Activated CD8-positive, alpha-beta T cell treated with anti-CD3 and anti-CD28 coated beads, Interleukin-2, amount 10 ng/mL, durations not matched to agents 7 days and 5 days (primary cell): ENCODE measurements at regions not wholly inside any gene's neighbourhood (a gene's known extent, or its start where the extent isn't known, plus 50 kb on each side); places are given as distances from the start of the nearest gene placed in this dataset.
"Not testable (repeated sequence)": the region's sequence is repeated elsewhere in the genome, so short reads cannot be mapped to it uniquely, and the experiment has no call there.

Experiments
- ATAC-seq: fragments of 150-1000 bp; cut with Tn5 transposase; one replicate; pipeline ENCODE4 v1.10.0; 2021; ENCODE audit warnings: moderate library complexity
- CTCF ChIA-PET: fragments of 350-600 bp; sonication (Branson Sonifier 250); formaldehyde crosslinking; loops from one replicate; lab custom pipeline; 2021; ENCODE audit warnings: antibody characterized with exemption; lab: Charles Lee
- POLR2A ChIA-PET: fragments of 350-600 bp; sonication (Branson Sonifier 250); formaldehyde crosslinking; loops from one replicate; lab custom pipeline; 2021; ENCODE audit warnings: antibody characterized with exemption; lab: Charles Lee
- DNase-seq: peaks from one replicate; pipeline ENCODE4 v3.0.0-alpha.2; 2020
- H3K27ac Mint-ChIP-seq: one replicate; pipeline ENCODE4 v1.8.0; 2021; ENCODE audit warnings: mild to moderate bottlenecking, mixed read lengths
- H3K27me3 Mint-ChIP-seq: one replicate; pipeline ENCODE4 v1.8.0; 2021; ENCODE audit warnings: low read depth, mixed read lengths
- H3K36me3 Mint-ChIP-seq: one replicate; pipeline ENCODE4 v1.8.0; 2021; ENCODE audit warnings: low read depth, mixed read lengths
- H3K4me1 Mint-ChIP-seq: one replicate; pipeline ENCODE4 v1.8.0; 2021; ENCODE audit warnings: low read depth, mixed read lengths
- H3K4me3 Mint-ChIP-seq: one replicate; pipeline ENCODE4 v1.8.0; 2021; ENCODE audit warnings: mild to moderate bottlenecking, mixed read lengths
- H3K9me3 Mint-ChIP-seq: one replicate; pipeline ENCODE4 v1.8.0; 2022; ENCODE audit warnings: mixed read lengths; ENCODE audit not compliant: insufficient read depth

DNA sequence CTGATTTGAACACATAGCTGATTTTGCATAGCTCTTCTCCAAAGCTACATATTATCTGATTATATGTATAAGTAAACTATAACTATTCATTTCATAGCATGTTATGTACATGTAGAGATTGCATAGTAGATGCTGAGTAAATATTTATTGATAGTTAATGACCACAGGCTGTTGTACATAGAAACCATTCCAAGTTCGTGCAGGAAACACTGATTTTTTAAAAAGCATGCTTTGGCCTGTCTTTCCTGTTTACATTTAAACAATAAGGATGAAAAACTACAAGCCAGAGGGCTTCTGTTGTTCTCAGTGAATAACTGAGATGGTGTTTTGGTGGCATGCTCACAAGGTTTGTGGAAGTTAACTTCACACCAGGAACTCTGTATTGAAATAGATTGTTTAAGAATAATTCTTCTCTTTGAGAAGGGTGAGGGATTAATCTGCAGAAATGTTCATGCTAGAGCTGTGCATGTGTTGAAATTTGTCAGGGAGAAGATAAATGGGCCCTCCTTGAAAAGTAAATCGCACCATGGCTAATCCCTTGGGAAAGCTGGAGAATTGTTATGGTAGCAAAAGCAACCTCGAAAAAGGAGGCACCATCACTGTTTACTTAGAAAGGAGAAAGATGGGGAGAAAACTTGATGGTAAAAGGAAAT lies 120.2 kb upstream of the SP8 start:
- no peak overlapping the region for H3K27ac Mint-ChIP-seq
- no peaks in the 10 kb centered on the region for H3K4me1 Mint-ChIP-seq
- ATAC-seq, result no peak
- ChIA-PET CTCF (no interaction called here), POLR2A (interaction anchor here (0.6 kb wide), 1 partner anchor 157 kb away, joined by 5 read pairs; no protein-coding TSS in a partner anchor)
- no peaks in the 10 kb centered on the region for H3K9me3 Mint-ChIP-seq
- H3K4me3 Mint-ChIP-seq, result no peak overlapping the region
- no peaks in the 10 kb centered on the region for H3K27me3 Mint-ChIP-seq
- H3K36me3 Mint-ChIP-seq, result no peaks in the 10 kb centered on the region
- no peak for DNase-seq

DNA sequence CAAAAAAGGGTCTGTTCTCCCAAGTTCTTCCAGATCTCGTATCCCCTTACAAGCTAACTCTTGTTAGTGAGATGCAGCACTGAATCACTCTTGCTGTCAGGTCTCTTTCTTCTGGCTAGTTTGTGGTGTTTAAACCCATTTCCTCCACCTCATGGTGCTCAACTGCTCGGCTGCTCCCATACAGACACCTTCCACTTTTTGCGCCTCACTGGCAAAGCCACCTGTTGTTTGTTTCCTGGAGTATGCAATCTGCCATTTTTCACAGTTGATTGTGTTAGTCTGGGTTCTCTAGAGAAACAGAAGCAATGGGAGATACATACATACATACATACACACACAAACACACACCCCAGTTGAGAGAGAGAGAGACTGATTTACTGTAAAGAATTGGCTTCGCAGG lies 124.4 kb upstream of the SP8 start:
- Mint-ChIP-seq H3K4me1 (no peaks in the 10 kb centered on the region), H3K36me3 (no peaks in the 10 kb centered on the region), H3K27ac (no peak overlapping the region), H3K9me3 (no peaks in the 10 kb centered on the region), H3K4me3 (no peak overlapping the region), H3K27me3 (no peaks in the 10 kb centered on the region)
- DNase-seq (no peak), ATAC-seq (no peak)
- CTCF ChIA-PET, result no interaction called here
- POLR2A ChIA-PET, result no interaction called here

DNA sequence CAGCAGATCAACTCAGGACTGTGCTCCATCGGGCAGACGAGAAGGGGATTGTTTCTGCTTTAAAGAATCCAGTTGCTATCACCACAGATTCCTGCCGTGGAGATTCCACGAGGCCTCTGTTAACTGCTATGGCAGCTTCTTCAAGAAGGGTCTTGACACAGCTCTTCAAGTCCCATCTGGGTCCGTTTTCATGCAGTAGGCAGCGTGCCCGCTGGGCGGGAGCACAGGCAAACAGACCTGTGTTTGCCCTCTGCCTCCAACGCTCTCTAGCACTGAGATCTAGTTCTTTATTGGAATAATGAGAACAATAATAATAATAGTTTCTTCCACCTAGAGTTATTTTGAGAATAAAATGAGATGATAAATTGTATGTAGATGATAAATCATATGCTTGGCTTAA lies 127.2 kb upstream of the SP8 start:
- Mint-ChIP-seq H3K27me3 (no peaks in the 10 kb centered on the region), H3K9me3 (no peaks in the 10 kb centered on the region), H3K4me1 (no peaks in the 10 kb centered on the region), H3K27ac (no peak overlapping the region), H3K4me3 (no peak overlapping the region), H3K36me3 (no peaks in the 10 kb centered on the region)
- POLR2A ChIA-PET, result no interaction called here
- CTCF ChIA-PET, result no interaction called here
- ATAC-seq, result no peak
- DNase-seq, result no peak

DNA sequence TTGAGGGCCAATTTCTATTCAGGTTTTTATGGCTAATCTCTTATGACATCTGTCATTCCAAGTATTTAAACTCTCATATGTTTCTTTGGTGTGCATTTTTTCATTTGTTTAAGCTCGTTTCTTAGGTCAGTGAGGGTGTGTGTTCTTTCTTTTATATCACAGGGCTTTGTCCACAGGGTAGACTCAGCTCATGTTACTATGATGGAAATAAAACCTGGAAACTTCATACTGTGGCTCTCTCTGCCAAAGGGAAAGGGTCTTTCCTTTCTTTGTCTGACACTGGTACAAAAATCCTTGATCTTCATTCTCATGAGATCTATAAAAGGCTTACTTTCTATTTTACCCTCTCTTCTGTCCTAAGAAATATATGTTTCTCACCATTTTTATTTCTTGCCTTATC lies 129.6 kb upstream of the SP8 start:
- ChIA-PET CTCF (no interaction called here), POLR2A (no interaction called here)
- Mint-ChIP-seq H3K27me3 (no peaks in the 10 kb centered on the region), H3K9me3 (no peaks in the 10 kb centered on the region), H3K27ac (no peak overlapping the region), H3K36me3 (no peaks in the 10 kb centered on the region), H3K4me1 (no peaks in the 10 kb centered on the region), H3K4me3 (no peak overlapping the region)
- ATAC-seq (no peak), DNase-seq (no peak)

DNA sequence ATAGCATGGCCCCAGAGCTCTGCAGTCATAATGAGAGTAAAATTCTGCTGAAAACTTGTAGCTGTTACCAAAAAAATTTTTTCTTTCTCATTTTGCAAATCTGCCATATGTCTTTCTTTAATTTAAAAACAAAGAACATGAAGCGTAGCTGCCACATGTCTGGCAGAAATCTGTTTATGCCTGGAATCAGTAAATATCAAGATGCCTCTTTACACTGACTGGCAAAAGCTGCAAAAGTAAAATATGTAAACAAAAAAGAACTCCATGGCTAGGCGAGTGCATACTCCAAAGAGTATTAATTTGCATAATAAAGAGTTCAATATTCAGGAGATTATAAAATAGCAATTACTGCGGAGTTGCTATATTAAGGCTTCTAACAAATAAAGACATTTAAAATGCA lies 130.9 kb upstream of the SP8 start:
- H3K9me3 Mint-ChIP-seq, result no peaks in the 10 kb centered on the region
- ATAC-seq (no peak), DNase-seq (no peak)
- no peaks in the 10 kb centered on the region for H3K27me3 Mint-ChIP-seq
- no peaks in the 10 kb centered on the region for H3K4me1 Mint-ChIP-seq
- ChIA-PET POLR2A (no interaction called here), CTCF (no interaction called here)
- H3K4me3 Mint-ChIP-seq, result no peak overlapping the region
- H3K27ac Mint-ChIP-seq, result no peak overlapping the region
- no peaks in the 10 kb centered on the region for H3K36me3 Mint-ChIP-seq

DNA sequence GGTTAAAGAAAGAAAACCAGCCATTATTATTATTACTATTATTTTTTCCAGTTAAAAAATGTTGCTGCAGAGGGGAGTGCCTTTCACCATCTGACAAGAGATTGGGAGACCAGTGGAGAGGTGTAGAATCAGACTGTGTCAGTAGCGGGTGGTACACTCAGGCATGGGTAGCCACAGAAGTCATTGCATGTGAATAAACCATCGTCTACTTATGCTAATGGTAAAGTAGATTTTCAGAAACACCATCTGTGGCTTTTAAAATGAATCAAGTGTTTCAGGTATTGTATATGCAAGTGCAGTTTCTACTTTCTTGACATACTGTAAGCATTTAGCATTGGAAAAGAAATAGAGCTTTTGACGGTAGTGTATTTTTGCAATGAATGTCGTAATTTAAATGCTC lies 131.5 kb upstream of the SP8 start:
- Mint-ChIP-seq H3K27me3 (no peaks in the 10 kb centered on the region), H3K27ac (no peak overlapping the region), H3K4me3 (no peak overlapping the region), H3K9me3 (no peaks in the 10 kb centered on the region), H3K36me3 (no peaks in the 10 kb centered on the region), H3K4me1 (no peaks in the 10 kb centered on the region)
- ChIA-PET CTCF (no interaction called here), POLR2A (no interaction called here)
- ATAC-seq, result no peak
- DNase-seq, result no peak

DNA sequence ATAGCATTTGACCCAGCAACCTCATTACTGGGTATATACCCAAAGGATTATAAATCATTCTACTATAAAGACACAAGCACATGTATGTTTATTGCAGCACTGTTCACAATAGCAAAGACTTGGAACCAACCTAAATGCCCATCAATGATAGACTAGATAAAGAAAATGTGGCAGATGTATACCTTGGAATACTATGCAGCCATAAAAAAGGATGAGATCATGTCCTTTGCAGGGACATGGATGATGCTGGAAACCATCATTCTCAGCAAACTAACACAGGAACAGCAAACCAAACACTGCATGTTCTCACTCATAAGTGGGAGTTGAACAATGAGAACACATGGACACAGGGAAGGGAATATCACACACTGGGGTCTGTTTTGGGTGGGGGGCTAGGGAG lies 140.5 kb upstream of the SP8 start:
- H3K9me3 Mint-ChIP-seq, DNase-seq, H3K27ac Mint-ChIP-seq, H3K36me3 Mint-ChIP-seq, H3K27me3 Mint-ChIP-seq, ATAC-seq, H3K4me3 Mint-ChIP-seq, H3K4me1 Mint-ChIP-seq, POLR2A ChIA-PET, CTCF ChIA-PET: not testable (repeated sequence)

DNA sequence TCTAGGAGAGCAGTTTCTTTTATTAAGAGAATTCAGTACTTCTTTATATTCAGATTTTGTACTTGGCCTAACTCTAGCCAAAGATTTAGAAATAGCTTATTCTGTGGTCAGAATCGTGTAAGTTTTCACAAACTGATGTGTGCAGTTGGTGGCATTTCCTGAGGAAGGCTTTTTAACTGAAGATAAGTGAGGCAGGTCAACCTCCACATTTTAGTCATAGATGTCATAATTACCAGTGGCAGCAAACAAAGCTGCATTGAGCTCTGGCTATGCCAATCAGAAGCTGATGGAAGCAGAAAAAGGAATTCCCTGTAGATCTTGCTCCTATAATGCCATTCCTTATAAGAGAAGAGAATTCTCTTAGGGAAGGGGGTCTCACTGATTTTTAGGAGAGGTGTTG lies 141.3 kb upstream of the SP8 start:
- CTCF ChIA-PET, result no interaction called here
- POLR2A ChIA-PET, result no interaction called here
- no peak overlapping the region for H3K27ac Mint-ChIP-seq
- no peak overlapping the region for H3K4me3 Mint-ChIP-seq
- DNase-seq (no peak), ATAC-seq (no peak)
- no peaks in the 10 kb centered on the region for H3K27me3 Mint-ChIP-seq
- no peaks in the 10 kb centered on the region for H3K4me1 Mint-ChIP-seq
- H3K9me3 Mint-ChIP-seq, result no peaks in the 10 kb centered on the region
- no peaks in the 10 kb centered on the region for H3K36me3 Mint-ChIP-seq

DNA sequence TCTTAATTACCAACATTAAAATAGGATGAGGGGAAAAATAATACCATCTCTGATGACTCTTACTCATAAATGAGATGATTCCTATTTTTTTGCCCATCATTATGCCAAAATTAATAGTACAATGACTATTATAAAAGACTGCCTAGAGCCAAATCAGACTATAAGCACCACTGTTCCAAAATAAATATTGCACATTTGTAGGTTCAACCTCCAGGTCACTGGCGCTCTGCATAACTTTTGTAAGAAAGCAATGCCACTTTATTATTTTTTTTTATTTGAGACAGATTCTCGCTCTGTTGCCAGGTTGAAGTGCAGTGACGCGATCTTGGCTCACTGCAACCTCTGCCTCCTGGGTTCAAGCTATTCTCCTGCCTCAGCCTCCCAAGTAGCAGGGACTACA lies 142.5 kb upstream of the SP8 start:
- H3K27ac Mint-ChIP-seq, result no peak overlapping the region
- no peaks in the 10 kb centered on the region for H3K36me3 Mint-ChIP-seq
- H3K27me3 Mint-ChIP-seq, result no peaks in the 10 kb centered on the region
- no peaks in the 10 kb centered on the region for H3K4me1 Mint-ChIP-seq
- DNase-seq (no peak), ATAC-seq (no peak)
- no peaks in the 10 kb centered on the region for H3K9me3 Mint-ChIP-seq
- POLR2A ChIA-PET, result no interaction called here
- CTCF ChIA-PET, result no interaction called here
- H3K4me3 Mint-ChIP-seq, result no peak overlapping the region

DNA sequence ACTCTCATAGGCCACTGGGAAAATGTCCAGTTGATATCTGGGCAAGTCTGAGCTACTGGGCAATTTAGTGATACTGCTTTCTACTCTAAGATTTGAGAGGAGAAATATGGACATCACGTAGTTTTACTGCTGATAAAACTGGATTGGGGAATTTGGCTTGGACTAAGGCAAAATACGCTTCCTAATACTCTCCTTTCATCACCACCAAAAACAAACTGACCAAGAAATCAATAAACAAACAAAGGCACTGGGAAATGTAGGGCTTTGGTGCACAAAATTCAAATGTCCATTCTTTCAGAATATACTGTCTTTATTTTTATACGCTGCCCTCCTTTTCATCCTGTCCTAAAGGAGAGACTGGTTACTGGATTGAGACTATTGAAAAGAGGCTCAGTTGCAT lies 145.1 kb upstream of the SP8 start:
- DNase-seq (no peak), ATAC-seq (no peak)
- no peak overlapping the region for H3K4me3 Mint-ChIP-seq
- no peaks in the 10 kb centered on the region for H3K27me3 Mint-ChIP-seq
- no peaks in the 10 kb centered on the region for H3K9me3 Mint-ChIP-seq
- no peaks in the 10 kb centered on the region for H3K36me3 Mint-ChIP-seq
- CTCF ChIA-PET, result no interaction called here
- no peaks in the 10 kb centered on the region for H3K4me1 Mint-ChIP-seq
- no peak overlapping the region for H3K27ac Mint-ChIP-seq
- POLR2A ChIA-PET, result interaction anchor here (0.7 kb wide), 1 partner anchor 134 kb away, joined by 3 read pairs; no protein-coding TSS in a partner anchor

DNA sequence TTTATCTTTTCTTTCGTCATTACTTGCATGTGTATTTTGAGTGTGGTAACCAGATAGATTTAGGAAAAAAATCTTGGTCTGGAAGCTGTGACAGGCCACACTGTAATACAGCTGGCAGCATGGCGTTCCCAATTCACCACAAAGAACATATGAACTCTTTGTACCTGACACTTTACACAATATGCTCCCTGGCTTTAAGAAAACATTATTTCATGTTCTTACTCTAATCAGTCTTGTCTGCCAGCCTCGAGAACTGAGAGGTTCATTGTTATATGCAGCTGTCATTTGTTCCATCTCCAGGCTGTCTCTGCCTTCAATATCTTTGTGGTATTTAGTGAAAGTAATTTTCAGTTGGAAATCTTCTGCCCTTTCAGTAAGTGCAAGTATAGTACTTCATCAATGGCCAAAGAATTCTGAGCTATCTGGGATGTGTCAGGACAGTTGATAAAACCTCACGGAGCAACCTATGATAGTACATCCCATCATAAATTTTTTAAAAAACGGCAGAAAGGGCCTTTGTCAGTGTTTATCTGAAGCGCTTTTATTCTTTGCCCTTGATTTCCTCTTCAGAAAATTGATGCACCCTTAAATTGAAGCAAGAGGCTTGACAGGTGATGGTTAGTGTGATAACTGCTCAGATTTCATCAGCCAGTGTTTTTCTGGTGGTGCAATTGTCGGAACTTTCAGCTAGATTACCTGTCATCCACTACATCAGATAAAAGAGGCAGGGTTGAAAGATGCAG lies 146.3 kb upstream of the SP8 start:
- Mint-ChIP-seq H3K36me3 (no peaks in the 10 kb centered on the region), H3K27me3 (no peaks in the 10 kb centered on the region), H3K9me3 (no peaks in the 10 kb centered on the region), H3K4me1 (no peaks in the 10 kb centered on the region), H3K27ac (no peak overlapping the region), H3K4me3 (no peak overlapping the region)
- DNase-seq (no peak), ATAC-seq (no peak)
- POLR2A ChIA-PET, result no interaction called here
- CTCF ChIA-PET, result interaction anchor here (1.0 kb wide), 1 partner anchor 27 kb away, joined by 3 read pairs; no protein-coding TSS in a partner anchor

DNA sequence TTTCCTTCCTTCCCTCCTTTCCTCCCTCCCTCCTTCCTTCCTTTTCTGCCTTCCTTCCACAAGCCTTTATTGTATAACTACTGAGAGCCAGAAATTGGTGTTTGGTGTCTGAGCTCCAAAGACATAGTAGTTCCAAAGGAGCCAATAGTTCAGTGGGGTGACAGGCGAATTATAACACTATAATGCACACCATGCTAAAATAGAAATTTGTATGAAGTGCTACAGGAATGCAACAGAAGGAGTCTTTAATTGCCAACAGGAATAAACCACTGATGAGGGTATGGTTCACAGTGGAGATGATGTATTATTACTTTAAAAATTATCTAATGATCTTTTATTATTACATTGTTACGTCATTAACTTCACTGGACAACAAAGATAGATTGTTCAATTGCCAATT lies 158.8 kb upstream of the SP8 start:
- Mint-ChIP-seq H3K9me3 (no peaks in the 10 kb centered on the region), H3K27ac (no peak overlapping the region), H3K4me1 (no peaks in the 10 kb centered on the region), H3K4me3 (no peak overlapping the region), H3K27me3 (no peaks in the 10 kb centered on the region), H3K36me3 (no peaks in the 10 kb centered on the region)
- DNase-seq (no peak), ATAC-seq (no peak)
- ChIA-PET POLR2A (no interaction called here), CTCF (no interaction called here)
